ENCODE measurements at regions not wholly inside any gene's neighbourhood (a gene's known extent, or its start where the extent isn't known, plus 50 kb on each side); places are given as distances from the start of the nearest gene placed in this dataset.

- TF ChIP-seq CTCF (IDR thresholded peaks at IDR 0.05) (no peak), POLR2A (IDR thresholded peaks at IDR 0.05) (no peak)
Observed at GRCh38 chr4:58070726-58071125, 960.5 kb upstream of the IGFBP7 start.
